Kidney epithelial cell (primary cell): ENCODE measurements at regions not wholly inside any gene's neighbourhood (a gene's known extent, or its start where the extent isn't known, plus 50 kb on each side); places are given as distances from the start of the nearest gene placed in this dataset.

ENCODE experiments used
- DNase-seq: peaks from one replicate; pipeline ENCODE4 v3.0.0-alpha.2; 2010; ENCODE audit warnings: low read depth
- H3K27me3 ChIP-seq: 2 replicates; pipeline ENCODE4 v1.6.0; 2011; ENCODE audit warnings: low read length; ENCODE audit not compliant: control insufficient read depth, insufficient read depth
- H3K36me3 ChIP-seq: 2 replicates; pipeline ENCODE4 v1.5.1; 2011; ENCODE audit warnings: low read length; ENCODE audit not compliant: control insufficient read depth, insufficient read depth
- H3K4me3 ChIP-seq: 2 replicates; pipeline ENCODE4 v1.5.1; 2011; ENCODE audit warnings: low read depth, mild to moderate bottlenecking, control low read depth, low read length
- CTCF ChIP-seq: IDR thresholded peaks from 2 replicates; pipeline ENCODE4 v1.5.1; 2011; ENCODE audit warnings: mild to moderate bottlenecking, moderate library complexity, low read length, control low read depth, inconsistent platforms; ENCODE audit not compliant: insufficient read depth, poor library complexity, severe bottlenecking

GRCh38 chr20:22941550-22941949 is 93.6 kb upstream of the SSTR4 start:
- DNase-seq, result no peak
- H3K4me3 ChIP-seq, result no peak overlapping the region
- no peak for TF ChIP-seq CTCF
- H3K36me3 ChIP-seq, result no peaks in the 10 kb centered on the region
- H3K27me3 ChIP-seq, result no peaks in the 10 kb centered on the region

GRCh38 chr20:22942742-22943141 is 92.4 kb upstream of the SSTR4 start:
- H3K36me3 ChIP-seq, result no peaks in the 10 kb centered on the region
- no peak for DNase-seq
- H3K4me3 ChIP-seq, result no peak overlapping the region
- TF ChIP-seq CTCF, result no peak
- no peaks in the 10 kb centered on the region for H3K27me3 ChIP-seq

DNA sequence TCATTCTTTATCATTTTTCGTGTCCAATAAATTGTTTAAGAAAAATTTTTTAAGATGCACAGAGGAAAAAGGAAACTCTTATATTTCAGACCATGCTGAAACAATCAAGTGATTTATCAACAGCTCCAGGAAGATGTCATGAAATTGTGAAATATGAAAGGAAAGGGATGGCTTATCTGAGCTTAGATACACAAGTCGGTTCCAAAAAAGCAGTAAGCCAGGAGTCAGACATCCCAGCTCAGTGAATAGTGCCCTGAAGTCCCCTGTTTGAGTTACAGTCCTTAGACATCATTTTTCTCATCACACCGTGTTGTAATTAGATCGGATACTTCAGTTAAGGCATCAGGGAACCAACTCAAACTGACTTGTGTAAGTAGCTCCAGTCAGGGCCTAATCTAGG is 91.0 kb upstream of the SSTR4 start:
- Histone ChIP-seq H3K27me3 (no peaks in the 10 kb centered on the region), H3K36me3 (no peaks in the 10 kb centered on the region), H3K4me3 (no peak overlapping the region)
- DNase-seq, result no peak
- no peak for TF ChIP-seq CTCF

DNA sequence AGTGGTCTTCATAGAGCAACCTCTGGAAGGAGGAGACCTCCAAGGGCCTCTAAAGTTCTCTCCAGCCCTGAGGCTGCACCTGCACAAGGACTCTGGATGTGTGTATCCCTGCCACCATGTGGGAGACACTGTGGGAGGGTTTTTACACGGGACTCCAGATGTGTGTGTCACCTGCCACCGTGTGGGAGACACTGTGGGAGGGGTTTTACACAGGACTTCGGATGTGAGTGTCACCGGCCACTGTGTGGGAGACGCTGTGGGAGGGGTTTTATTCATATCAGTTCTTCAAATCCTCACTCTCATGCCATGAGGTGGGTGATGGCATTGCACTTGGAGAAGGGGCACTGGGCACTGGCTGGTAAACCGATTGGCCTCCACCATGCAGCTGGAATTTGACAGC is 90.2 kb upstream of the SSTR4 start:
- H3K36me3 ChIP-seq, result no peaks in the 10 kb centered on the region
- no peak for TF ChIP-seq CTCF
- no peak overlapping the region for H3K4me3 ChIP-seq
- H3K27me3 ChIP-seq, result no peaks in the 10 kb centered on the region
- no peak for DNase-seq

DNA sequence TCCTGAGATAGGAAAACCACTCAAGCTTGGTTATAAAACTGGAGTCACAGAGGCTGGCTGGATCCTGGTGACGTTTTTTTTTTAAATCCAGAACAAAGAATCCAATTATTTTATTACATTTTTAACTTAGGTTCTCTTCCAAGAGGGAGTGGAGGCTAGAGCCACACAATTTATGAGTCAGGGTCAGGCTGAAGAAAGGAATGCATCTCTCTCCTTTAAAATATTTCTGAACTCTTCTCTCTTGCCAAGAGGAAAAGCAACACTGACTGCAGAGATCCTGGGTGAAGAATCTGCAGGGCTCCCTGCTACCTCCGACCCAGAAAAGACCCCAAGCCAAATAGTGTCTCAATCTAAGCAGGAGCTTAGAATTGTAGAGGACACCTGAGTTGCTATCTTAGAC is 88.5 kb upstream of the SSTR4 start:
- H3K4me3 ChIP-seq, result no peak overlapping the region
- no peaks in the 10 kb centered on the region for H3K27me3 ChIP-seq
- DNase-seq, result no peak
- no peak for TF ChIP-seq CTCF
- H3K36me3 ChIP-seq, result no peaks in the 10 kb centered on the region

DNA sequence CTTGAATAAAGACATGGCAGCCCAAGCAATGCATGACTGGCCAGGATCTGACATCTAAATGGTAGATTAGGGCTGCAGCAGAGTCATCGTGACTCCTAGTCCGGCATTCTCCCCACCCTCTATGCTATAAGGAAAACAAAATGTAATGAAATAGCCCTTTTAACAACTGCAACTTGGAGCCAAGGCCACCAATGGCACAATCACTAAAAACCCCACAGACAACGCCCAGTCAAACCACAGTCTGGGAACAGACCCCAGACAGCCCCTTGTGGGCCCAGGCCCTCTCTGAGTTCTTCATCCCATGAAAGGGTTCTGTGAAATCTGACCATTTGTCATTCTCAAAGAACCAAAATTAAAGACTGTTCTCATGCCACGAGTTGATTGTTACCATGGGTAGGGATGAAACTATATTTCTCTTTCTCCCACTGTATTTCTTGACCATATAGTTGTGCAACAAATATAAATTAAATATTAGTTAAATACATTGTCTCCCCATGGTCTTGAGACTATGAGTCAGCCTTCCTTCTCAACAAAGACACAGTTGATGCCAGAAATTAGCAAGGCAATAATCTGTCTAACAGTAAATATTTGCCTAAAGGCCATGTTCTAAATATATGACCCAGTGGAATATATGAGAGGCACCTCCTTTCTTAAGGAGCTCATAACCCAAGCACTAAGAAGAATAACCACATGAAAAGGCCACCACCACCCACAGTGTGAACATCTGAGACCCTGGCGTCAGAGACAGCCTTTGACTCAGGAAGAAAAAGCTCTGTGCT is 85.6 kb upstream of the SSTR4 start:
- Histone ChIP-seq H3K36me3 (no peaks in the 10 kb centered on the region), H3K27me3 (no peaks in the 10 kb centered on the region), H3K4me3 (no peak overlapping the region)
- no peak for DNase-seq
- TF ChIP-seq CTCF, result no peak
